ENCODE measurements at regions not wholly inside any gene's neighbourhood (a gene's known extent, or its start where the extent isn't known, plus 50 kb on each side); places are given as distances from the start of the nearest gene placed in this dataset.

- no TSS peak for BruUV-seq (replicated peaks)
- ChIA-PET RAD21 (ENCODE audit: unreplicated experiment) (no interaction called here), POLR2A (no interaction called here), CTCF (no interaction called here), SMC1A (ENCODE audit: uncharacterized antibody, unreplicated experiment) (no interaction called here)
- no peak for TF ChIP-seq SMARCA5 (IDR thresholded peaks at IDR 0.05)
- TF ChIP-seq SP1 (IDR thresholded peaks at IDR 0.05; ENCODE audit: low read depth, low read length): no peak
- no peak for TF ChIP-seq NRF1 (conservative IDR thresholded peaks at IDR 0.05; ENCODE audit: low read depth, low read length)
- TF ChIP-seq ESRRA (IDR thresholded peaks at IDR 0.05; ENCODE audit: low read length): no peak
- TF ChIP-seq, protein P1, sequence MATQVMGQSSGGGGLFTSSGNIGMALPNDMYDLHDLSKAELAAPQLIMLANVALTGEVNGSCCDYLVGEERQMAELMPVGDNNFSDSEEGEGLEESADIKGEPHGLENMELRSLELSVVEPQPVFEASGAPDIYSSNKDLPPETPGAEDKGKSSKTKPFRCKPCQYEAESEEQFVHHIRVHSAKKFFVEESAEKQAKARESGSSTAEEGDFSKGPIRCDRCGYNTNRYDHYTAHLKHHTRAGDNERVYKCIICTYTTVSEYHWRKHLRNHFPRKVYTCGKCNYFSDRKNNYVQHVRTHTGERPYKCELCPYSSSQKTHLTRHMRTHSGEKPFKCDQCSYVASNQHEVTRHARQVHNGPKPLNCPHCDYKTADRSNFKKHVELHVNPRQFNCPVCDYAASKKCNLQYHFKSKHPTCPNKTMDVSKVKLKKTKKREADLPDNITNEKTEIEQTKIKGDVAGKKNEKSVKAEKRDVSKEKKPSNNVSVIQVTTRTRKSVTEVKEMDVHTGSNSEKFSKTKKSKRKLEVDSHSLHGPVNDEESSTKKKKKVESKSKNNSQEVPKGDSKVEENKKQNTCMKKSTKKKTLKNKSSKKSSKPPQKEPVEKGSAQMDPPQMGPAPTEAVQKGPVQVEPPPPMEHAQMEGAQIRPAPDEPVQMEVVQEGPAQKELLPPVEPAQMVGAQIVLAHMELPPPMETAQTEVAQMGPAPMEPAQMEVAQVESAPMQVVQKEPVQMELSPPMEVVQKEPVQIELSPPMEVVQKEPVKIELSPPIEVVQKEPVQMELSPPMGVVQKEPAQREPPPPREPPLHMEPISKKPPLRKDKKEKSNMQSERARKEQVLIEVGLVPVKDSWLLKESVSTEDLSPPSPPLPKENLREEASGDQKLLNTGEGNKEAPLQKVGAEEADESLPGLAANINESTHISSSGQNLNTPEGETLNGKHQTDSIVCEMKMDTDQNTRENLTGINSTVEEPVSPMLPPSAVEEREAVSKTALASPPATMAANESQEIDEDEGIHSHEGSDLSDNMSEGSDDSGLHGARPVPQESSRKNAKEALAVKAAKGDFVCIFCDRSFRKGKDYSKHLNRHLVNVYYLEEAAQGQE (IDR thresholded peaks at IDR 0.05; ENCODE audit: low read depth, low read length): no peak
- no peak for TF ChIP-seq TCF12 (IDR thresholded peaks at IDR 0.05; ENCODE audit: low read depth, low read length)
- TF ChIP-seq ZNF207 (IDR thresholded peaks at IDR 0.05; ENCODE audit: borderline replicate concordance): no peak
- TF ChIP-seq SMAD1 (IDR thresholded peaks at IDR 0.05; ENCODE audit: low read depth, partially characterized antibody): no peak
- TF ChIP-seq SRF (IDR thresholded peaks at IDR 0.05; ENCODE audit: low read depth in 2 of 2, low read length in 2 of 2): no peak
- TF ChIP-seq RBBP5 (conservative IDR thresholded peaks at IDR 0.05): no peak
- no peak for TF ChIP-seq PAX5 (IDR thresholded peaks at IDR 0.05; ENCODE audit: borderline replicate concordance, low read depth, low read length)
- TF ChIP-seq SMAD5 (IDR thresholded peaks at IDR 0.05; ENCODE audit: low read depth): no peak
- TF ChIP-seq MYB (IDR thresholded peaks at IDR 0.05; ENCODE audit: borderline replicate concordance, low read depth, low read length): no peak
- TF ChIP-seq RCOR1 (conservative IDR thresholded peaks at IDR 0.05; ENCODE audit: low read depth, low read length): no peak
- TF ChIP-seq, protein P2, sequence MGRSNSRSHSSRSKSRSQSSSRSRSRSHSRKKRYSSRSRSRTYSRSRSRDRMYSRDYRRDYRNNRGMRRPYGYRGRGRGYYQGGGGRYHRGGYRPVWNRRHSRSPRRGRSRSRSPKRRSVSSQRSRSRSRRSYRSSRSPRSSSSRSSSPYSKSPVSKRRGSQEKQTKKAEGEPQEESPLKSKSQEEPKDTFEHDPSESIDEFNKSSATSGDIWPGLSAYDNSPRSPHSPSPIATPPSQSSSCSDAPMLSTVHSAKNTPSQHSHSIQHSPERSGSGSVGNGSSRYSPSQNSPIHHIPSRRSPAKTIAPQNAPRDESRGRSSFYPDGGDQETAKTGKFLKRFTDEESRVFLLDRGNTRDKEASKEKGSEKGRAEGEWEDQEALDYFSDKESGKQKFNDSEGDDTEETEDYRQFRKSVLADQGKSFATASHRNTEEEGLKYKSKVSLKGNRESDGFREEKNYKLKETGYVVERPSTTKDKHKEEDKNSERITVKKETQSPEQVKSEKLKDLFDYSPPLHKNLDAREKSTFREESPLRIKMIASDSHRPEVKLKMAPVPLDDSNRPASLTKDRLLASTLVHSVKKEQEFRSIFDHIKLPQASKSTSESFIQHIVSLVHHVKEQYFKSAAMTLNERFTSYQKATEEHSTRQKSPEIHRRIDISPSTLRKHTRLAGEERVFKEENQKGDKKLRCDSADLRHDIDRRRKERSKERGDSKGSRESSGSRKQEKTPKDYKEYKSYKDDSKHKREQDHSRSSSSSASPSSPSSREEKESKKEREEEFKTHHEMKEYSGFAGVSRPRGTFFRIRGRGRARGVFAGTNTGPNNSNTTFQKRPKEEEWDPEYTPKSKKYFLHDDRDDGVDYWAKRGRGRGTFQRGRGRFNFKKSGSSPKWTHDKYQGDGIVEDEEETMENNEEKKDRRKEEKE (IDR thresholded peaks at IDR 0.05): no peak
- TF ChIP-seq HDGF (IDR thresholded peaks at IDR 0.05): no peak
- TF ChIP-seq CBFB (IDR thresholded peaks at IDR 0.05; ENCODE audit: low read depth): no peak
- TF ChIP-seq SREBF2 (IDR thresholded peaks at IDR 0.05; ENCODE audit: low read length): no peak
- no peak for TF ChIP-seq NR2C1 (IDR thresholded peaks at IDR 0.05)
- Histone ChIP-seq H3K4me2 (ENCODE audit: control insufficient read depth, insufficient read depth) (no peak overlapping the region), H2AFZ (ENCODE audit: control insufficient read depth, low read depth, low read length) (no peak overlapping the region), H3K27me3 (replicated peaks in 1 of 2; ENCODE audit: control insufficient read depth in 2 of 2, insufficient read depth in 2 of 2, low read length in 1 of 2) (no peaks in the 10 kb centered on the region), H3K4me3 (no peak overlapping the region), H4K20me1 (ENCODE audit: control insufficient read depth, insufficient read depth) (no peaks in the 10 kb centered on the region), H3K4me1 (ENCODE audit: control insufficient read depth, insufficient read depth, low read length) (no peaks in the 10 kb centered on the region), H3K27ac (ENCODE audit: control insufficient read depth, insufficient read depth) (no peak overlapping the region), H3K79me2 (ENCODE audit: control insufficient read depth, insufficient read depth, low read length) (no peaks in the 10 kb centered on the region), H3K36me3 (ENCODE audit: control insufficient read depth in 2 of 2, insufficient read depth in 2 of 2, low read length in 1 of 2) (no peaks in the 10 kb centered on the region), H3K9ac (ENCODE audit: control insufficient read depth, insufficient read depth, low read length) (no peak overlapping the region), H3K9me3 (replicated peaks; ENCODE audit: control insufficient read depth, insufficient read depth, low read length) (no peaks in the 10 kb centered on the region)
- intact Hi-C loops (cut with micrococcal nuclease; ENCODE audit: unreplicated experiment): no loop called here
- 41% methylated on average over 4 of the region's 4 CpGs for WGBS (ENCODE audit: insufficient coverage, insufficient replicate concordance, low lambda C conversion rate, missing lambda C conversion rate)
- DNase-seq (ENCODE audit: low read depth, low spot score) (no peak), FAIRE-seq (no peak), ATAC-seq (no peak)
- in situ Hi-C loops (cut with MboI): no loop called here
These were observed 577.7 kb upstream of the ADAMTS9 start for GRCh38 chr3:65265511-65265910.

All from GM12878 (cell line).